H1 (cell line): ENCODE measurements at regions not wholly inside any gene's neighbourhood (a gene's known extent, or its start where the extent isn't known, plus 50 kb on each side); places are given as distances from the start of the nearest gene placed in this dataset.

Source experiments
- CBX5 ChIP-seq: fragments of 300-800, 300-1000 bp; sonication (generic); IDR thresholded peaks from 2 replicates; pipeline ENCODE4 v1.7.1; 2016; ENCODE audit warnings: antibody characterized with exemption, low read length, low read depth
- CEBPB ChIP-seq: IDR thresholded peaks from 2 replicates; pipeline ENCODE4 v1.6.1; 2012; ENCODE audit warnings: low read depth, low read length
- EP300 ChIP-seq, 2 experiments: IDR thresholded peaks; 1 replicate in 1 of 2; 2 replicates in 1 of 2; pipeline ENCODE4 v1.6.1; 2011 to 2012; ENCODE audit warnings: low read depth in 2 of 2, low read length in 2 of 2, mild to moderate bottlenecking in 2 of 2, borderline replicate concordance in 1 of 2, inconsistent platforms in 1 of 2, moderate library complexity in 1 of 2
- EZH2 ChIP-seq: fragments of 200-600 bp; sonication (generic); IDR thresholded peaks from 2 replicates; pipeline ENCODE4 v1.7.1; 2012; ENCODE audit warnings: low read depth, mild to moderate bottlenecking, moderate library complexity, low read length, inconsistent platforms; ENCODE audit not compliant: severe bottlenecking
- JUND ChIP-seq: IDR thresholded peaks from 2 replicates; pipeline ENCODE4 v1.6.1; 2011; ENCODE audit warnings: mild to moderate bottlenecking, improper control_type of control experiment, low read length
- RFX5 ChIP-seq: IDR thresholded peaks from 2 replicates; pipeline ENCODE4 v1.6.1; 2011; ENCODE audit warnings: low read depth, low read length, improper control_type of control experiment, borderline replicate concordance
- SP1 ChIP-seq: IDR thresholded peaks from 2 replicates; pipeline ENCODE4 v1.6.1; 2011; ENCODE audit warnings: low read depth, low read length
- SP2 ChIP-seq: IDR thresholded peaks from 2 replicates; pipeline ENCODE4 v1.6.1; 2012; ENCODE audit warnings: mild to moderate bottlenecking, low read length, inconsistent platforms
- SRF ChIP-seq: IDR thresholded peaks from 2 replicates; pipeline ENCODE4 v1.6.1; 2011; ENCODE audit warnings: mild to moderate bottlenecking, low read depth, low read length, moderate library complexity
- TAF7 ChIP-seq: optimal IDR thresholded peaks from 2 replicates; pipeline ENCODE3; 2011; ENCODE audit warnings: low read depth, mild to moderate bottlenecking, inconsistent platforms, low read length, moderate library complexity, borderline replicate concordance
- TCF12 ChIP-seq: IDR thresholded peaks from 2 replicates; pipeline ENCODE4 v1.6.1; 2011; ENCODE audit warnings: low read depth, mild to moderate bottlenecking, low read length
- USF2 ChIP-seq: IDR thresholded peaks from 2 replicates; pipeline ENCODE4 v1.6.1; 2011; ENCODE audit warnings: low read length, improper control_type of control experiment
- ZNF274 ChIP-seq: IDR thresholded peaks from 2 replicates; pipeline ENCODE4 v1.7.0; 2012; ENCODE audit warnings: low read length, borderline replicate concordance; ENCODE audit errors: extremely low read depth

DNA sequence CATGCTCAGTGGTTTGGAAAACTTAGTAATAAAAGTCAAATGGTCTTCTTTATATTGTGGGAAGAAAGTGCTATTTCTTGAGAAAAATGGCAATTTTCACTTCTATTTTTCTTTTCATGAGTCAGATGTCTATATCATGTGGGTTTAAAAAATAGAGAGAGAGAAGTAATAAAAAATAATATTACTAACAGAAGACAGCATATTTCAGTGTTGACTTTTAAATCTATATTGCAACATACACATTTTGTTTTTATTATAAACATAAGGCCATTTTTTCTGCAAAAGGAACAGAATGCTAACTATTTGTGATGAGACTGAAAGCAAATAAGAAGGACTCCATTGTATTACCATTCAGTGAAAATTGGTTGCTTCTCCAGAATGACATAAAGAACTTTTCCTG is 135.1 kb upstream of the CNR1 start (continued):
- TF ChIP-seq USF2 (no peak), CEBPB (no peak), SP1 (no peak), EZH2 (no peak), SP2 (no peak), EP300 (IDR thresholded peaks at IDR 0.05; ENCODE audit: borderline replicate concordance in 1 of 2, low read depth in 2 of 2, low read length in 2 of 2) (no peak), JUND (no peak), TCF12 (no peak), TAF7 (no peak), RFX5 (no peak), ZNF274 (no peak), SRF (no peak), CBX5 (no peak)
